Right forelimb (tissue), 1 donor: ENCODE measurements at regions not wholly inside any gene's neighbourhood (a gene's known extent, or its start where the extent isn't known, plus 50 kb on each side); places are given as distances from the start of the nearest gene placed in this dataset.

ENCODE experiments used
- DNase-seq: peaks from one replicate; pipeline ENCODE4 v3.0.0-alpha.2; 2018

DNA sequence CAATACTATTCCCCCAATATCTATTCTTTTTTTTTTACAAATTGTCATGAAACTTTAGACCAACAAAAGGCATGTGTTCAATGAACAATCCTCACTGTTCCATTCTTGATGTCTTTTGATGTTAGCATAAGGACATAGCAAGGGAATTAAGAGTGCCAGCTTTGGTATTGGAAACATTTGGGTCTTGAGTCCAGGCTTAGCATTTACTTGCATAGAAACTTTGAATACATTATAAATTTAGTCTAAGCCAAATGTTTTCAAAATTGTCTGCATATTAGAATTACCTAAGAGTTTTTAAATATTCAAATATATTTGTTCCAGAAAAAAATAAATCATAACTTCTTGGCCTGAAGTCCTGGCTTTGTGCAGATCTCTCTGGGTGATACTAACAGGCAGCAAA is 406.5 kb downstream of the LRFN5 start:
- DNase-seq = no peak

DNA sequence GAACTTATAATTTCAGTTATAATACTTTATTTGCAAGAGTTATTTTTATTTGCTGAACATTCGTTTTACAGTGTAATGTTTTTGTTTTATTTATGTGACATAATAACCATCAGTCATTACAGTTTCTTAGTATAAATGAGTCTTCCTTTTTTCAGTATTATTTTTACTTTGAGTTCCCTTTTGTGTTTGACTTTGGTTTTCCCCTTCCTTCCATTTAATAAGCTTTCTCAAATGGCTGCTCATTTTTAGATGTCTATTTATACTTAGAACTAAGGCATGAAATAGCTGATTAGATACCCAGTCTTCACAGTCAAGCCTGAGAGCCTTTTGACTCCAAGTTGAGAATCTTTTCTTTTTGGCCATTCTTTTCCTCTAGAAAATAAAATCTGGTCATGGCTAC is 404.5 kb downstream of the LRFN5 start:
- DNase-seq = no peak

DNA sequence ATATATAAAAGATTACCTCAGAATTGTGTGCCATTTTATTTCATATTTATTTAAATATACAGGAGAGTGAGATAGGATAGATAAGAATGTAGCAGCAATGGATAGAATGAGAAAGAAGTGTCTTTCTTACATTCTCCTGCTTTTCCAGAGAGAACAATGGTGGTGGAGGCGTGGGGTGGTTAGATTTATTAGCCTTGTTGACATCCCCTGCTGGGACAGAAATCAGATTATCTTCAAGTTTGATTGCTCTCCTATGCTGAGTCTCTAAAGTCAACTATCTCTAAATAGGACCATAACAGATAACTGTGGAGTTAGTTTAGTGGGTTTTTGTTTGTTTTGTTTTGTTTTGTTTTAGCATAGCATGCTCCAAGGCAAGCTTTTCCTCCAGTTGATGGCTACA is 397.6 kb downstream of the LRFN5 start:
- DNase-seq = no peak

DNA sequence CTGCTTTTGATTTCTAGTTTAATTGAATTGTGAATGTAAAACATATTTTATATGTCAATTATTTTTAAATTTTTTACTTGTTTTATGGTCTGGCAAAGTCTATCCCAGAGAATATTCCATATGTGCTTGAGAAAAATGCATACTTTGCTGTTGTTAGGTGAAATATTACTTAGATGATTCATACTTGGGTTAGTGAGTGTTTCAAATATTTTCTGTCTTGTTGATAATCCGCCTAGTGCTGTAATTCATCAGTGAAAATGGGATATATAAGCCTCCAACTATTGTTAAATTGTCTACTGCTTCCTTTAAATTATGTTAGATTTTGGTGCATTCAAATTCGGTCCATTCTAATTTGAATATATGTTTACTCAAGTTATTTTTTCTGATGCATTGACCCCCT is 395.5 kb downstream of the LRFN5 start:
- DNase-seq = no peak

DNA sequence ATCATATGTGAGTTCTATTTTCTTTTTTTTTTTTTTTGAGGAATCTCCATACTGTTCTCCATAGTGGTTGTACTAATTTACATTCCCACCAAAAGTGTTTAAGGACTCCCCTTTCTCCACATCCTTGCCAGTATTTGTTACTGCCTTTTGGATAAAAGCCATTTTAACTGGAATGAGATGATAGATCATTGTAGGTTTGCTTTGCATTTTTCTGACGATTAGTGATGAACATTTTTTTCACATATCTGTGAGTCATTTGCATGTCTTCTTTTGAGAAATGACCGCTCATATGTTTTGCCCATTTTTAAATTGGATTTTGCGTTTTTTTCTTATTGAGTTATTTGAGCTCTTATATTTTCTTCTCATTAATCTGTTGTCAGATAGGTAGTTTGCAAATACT is 394.8 kb downstream of the LRFN5 start:
- DNase-seq = no peak

DNA sequence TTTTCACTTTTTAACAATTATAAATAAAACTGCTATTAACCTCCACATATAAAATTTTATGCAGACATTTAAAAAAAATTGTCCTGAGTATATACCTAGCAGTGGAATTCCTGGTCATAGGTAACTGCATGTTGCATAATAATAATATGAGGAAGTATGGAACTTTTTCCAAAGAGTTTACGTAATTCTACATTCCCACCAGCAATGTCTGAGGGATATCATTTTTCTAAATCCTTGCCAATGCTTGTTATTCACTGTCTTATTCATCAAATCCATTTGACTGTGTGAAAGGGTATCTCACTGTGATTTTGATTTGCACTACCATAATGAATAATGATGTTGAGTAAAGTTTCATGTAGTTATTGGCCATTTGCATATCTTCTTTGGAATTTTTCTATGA is 393.8 kb downstream of the LRFN5 start:
- DNase-seq = no peak

DNA sequence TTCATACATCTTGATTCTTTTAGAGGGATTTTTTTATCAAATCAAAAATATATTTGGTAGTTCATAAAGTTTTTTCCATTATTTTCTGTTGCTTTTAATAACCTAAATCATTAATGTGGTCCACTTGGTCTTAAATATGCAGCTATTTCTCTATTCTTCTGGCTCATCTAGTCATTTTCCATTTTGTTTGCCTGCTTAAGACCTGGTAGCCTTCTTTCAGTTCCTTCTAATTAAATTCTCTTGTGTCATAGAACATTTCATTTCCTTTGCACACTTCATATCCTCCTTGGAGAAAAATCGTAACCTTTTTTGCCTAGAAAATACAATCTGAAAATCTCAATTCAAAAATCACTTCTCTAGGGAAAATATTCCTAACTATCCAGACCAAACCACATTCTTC is 387.0 kb downstream of the LRFN5 start:
- no peak for DNase-seq

DNA sequence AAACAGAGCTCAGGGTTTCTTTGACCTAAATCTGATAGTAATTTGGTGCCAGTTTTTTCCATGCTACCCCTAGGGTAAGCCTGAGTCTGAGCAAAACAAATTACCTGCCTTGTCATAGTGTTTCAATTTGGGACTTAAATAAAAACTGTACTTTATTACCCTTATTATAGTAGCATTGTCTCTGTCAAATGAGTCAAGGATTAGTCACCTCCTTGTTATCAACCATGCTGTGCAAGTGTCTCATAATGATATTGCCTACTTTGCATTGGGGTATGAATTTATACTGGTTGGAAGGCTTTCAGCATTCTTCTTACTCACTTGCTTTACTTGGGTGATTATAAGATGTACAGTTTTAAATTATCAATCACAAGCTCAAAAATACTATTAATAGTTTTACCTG is 380.0 kb downstream of the LRFN5 start:
- no peak for DNase-seq

DNA sequence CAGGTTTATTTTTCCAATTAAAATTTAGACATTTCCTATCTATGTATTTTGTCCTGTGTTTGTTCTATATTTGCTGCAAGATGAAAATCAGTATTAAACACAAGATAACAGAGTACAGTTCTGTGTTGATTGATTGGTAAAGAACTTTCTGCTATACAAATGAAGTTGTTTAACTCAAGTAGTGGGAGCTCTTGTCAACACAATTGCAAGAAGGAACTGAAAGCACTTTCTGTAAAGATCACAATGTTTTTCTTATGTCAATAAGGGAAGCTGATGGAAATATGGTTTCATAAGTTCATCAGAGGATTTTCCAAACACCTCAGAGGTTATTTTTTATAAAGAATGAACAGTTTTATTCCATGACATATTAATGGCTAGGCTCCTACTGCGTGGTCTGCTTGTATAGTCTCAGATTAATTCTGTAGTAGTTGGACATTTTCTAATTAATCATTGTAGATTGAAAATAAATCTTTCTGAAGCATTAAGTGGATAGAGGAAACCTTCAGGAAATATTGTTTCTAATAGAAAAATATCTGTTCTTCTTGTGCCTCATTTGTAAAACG is 379.5 kb downstream of the LRFN5 start:
- DNase-seq = no peak

DNA sequence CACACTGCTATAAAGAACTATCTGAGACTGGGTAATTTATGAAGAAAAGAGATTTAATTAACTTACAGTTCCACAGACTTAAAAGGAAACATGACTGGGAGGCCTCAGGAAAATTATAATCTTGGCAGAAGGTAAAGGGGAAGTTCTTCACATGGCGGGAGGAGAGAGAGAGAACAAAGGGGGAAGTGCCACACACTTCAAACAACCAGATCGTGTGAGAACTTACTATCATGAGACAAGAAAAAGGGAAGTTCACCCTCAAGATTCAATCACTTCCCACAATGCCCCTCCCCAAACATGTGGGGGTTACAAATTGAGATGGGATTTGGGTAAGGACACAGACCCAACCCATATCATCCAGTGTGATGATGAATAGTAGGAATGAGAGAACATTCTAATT is 366.5 kb downstream of the LRFN5 start:
- no peak for DNase-seq

DNA sequence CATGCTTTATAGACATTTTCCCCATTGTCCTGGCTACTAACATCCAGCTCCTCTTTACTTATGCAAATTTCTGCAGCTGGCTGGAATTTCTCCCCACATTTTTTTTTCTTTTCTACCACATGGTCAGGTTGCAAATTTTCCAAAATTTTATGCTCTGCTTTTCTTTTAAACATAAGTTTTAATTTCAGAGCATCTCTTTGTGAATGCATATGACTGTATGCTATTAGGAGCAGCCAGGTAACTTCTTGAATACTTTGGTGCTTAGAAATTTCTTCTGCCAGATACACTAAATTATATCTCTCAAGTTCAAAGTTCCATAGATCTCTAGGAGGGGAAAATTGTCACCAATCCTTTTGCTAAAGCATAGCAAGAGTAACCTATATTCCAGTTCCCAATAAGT is 365.9 kb downstream of the LRFN5 start:
- DNase-seq = no peak

DNA sequence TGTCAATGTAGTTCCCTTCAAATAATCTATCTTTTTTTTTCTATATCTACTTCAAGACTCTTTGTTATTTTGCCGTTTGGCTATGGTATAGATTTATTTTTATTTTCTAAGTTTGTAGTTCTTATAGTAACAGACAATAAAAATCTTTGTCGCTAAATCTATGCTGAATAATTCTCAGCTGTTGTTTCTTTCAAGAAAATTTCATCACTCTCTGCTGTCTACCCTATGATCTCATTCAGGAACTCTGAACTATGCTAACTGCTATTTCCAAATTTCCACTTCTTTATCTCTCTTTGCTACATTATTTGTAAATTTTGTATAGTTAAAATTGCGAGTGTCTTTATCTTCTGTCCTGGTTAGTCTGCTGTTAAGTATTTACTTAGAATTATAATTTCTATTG is 353.6 kb downstream of the LRFN5 start:
- no peak for DNase-seq

DNA sequence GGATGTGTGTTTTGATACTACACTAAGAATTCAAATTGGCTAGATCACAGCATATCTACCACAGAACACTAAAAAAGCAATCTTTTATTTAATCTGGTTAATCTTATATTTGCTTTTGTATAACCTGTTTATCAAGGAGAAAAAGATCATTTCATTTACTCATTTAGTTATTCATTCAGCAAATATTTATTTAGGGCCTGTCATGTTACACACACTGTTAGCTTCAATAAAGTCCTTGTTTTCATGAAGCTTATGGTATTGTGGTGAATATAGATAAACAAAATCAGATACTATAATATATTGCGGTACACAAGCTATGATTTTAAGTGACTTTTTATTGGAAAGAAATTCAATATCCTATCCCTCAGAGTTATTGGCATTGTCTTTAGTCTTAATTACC is 350.8 kb downstream of the LRFN5 start:
- DNase-seq = no peak
